Epidermal melanocyte (primary cell): ENCODE measurements at regions not wholly inside any gene's neighbourhood (a gene's known extent, or its start where the extent isn't known, plus 50 kb on each side); places are given as distances from the start of the nearest gene placed in this dataset.
"Not testable (repeated sequence)": the region's sequence is repeated elsewhere in the genome, so short reads cannot be mapped to it uniquely, and the experiment has no call there.

Experiments used
- DNase-seq: peaks from one replicate; pipeline ENCODE4 v3.0.0; 2011; ENCODE audit warnings: low spot score; ENCODE audit not compliant: insufficient read length

DNA sequence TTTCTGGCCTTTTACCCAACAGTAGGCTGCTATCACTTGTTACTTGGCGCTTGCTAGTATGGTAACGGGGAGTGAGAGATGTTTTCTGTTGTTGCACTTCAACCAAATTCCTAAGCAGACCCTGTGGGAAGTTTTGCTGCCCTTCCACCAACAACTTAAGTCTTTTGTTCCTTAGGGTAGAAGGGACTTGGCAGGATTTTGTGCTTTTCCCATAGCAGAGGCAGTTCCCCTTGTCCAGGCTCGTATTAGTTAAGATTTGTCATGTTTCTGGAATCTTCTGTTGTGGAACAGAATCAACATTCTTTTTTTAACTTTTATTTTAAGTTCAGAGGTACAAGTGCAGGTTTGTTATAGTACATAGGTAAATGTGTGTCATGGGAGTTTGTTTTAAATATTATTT, 73.2 kb upstream of the SGIP1 start:
- DNase-seq, result no peak

DNA sequence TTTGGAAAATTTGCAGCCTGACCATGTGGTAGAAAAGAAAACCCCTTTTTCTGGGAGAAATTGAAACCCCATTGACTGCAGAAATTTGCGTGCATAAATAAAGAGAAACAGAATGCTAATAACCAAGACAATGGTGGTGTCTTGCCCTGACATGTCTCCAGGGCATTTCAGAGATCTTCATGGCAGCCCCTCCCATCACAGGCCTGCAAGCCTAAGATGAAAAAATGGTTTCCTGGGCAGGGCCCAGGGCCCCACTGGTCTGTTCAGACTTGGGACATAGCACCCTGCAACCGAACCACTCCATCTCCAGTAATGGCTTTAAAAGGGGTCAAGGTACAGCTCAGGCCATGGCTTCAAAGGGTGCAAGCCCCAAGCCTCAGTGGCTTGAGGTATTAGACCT, 71.6 kb upstream of the SGIP1 start:
- DNase-seq, result no peak

DNA sequence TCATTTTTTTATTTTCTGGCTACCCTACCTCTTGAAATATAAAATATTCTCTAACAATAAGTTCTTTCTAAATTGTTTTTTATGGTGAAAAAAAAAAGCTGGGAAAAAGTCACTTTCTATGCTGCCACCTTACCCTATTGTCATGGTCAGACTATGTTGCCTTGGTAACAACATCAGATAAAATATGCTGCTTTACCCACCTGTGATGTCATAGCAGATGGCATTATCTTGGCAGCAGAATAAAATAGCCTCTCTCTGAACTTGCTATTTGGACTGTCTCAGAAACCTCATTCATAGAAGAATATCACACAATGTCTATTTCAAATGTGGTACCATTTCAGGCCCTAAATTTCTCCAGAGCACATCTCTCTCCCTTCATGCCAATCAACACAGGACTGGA, 69.6 kb upstream of the SGIP1 start:
- DNase-seq, result no peak

DNA sequence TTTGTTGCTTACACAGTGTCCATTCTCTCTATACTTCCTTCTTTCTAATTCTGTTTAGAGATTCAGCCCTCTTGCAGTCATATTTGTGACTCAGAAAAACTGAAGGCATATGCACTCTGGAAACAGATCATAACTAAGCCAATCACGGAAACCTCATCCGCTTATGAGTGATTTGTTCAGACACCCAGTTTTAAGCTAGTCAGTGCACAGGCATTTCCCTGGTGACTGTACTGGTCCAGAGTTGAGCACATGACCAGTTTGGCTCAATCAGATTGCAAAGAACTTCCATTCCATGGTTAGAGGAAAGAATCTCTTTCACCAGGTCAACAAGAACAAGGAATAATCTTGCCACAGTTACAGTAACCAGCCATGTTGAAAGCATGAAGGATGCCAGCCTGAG, 69.2 kb upstream of the SGIP1 start:
- DNase-seq, result peak; percentile 38

DNA sequence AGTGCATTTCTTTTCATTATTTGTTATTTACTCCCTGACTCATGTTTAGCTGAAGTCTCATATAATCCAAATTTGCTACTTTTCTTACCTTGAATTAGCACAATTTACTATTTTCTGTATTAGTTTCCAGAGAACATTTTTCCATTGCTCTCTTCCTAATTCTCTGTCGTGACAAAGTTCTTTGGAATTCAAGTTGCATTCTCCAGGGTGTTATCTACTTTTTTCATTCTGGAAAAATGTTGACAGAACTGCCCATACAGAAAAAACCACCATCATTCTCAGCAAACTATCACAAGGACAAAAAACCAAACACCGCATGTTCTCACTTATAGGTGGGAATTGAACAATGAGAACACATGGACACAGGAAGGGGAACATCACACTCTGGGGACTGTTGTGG, 67.3 kb upstream of the SGIP1 start:
- DNase-seq, result not testable (repeated sequence)

DNA sequence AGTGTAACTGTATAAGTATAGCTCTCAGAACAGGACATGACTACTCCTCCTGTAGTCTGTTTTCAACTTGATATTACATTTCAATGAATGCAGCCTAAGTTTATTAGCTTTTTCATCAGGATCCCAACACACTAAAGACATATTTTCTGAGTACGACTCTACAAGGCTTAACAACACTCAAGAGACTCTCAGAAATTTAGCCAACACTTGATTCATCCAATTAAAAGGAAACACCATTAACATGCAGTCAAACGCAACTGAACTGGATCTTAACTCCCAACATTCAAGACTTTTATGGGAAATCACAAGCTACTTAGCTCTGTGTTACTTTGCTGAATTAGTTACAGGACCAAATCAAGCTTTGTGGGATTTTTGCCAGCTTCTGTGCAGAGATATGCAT, 65.2 kb upstream of the SGIP1 start:
- DNase-seq, result no peak

DNA sequence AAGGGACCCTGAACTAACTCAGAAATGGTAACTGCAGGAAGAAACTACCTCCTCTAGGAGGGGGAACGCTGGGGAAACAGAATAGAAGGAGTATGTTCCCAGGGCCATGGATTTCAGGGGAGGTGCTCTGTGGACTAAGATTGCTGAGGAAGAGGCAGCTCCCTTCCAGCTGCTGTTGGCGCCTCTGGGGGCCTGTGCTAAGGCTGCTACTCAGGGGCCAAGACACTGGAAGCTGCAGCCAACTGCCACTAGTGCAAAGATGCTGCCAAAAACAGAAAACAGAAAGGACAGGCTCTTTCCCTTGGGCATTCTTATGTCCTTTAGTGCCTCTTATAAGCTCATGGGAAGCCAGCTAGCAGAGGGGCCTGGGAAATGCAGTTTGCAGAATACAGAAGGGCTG, 58.0 kb upstream of the SGIP1 start:
- no peak for DNase-seq

DNA sequence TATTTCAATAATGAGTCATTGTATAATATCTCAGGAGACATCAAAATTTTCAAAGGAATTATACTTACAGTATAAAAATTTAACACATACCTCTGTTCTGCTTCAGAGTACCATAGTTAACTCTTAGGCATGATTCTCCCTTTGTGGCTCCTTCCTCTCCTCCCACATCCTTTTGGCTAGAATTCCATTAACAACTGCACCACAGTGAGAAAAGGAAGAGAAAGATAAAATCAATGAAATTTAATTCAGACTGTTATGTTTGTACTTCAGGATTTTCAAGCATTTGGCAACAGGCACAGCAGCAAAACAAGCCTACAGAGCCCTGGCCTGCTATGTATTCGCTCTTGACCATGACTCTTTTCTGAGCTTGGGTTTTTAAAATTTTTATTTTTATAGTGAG, 57.2 kb upstream of the SGIP1 start:
- DNase-seq, result no peak

DNA sequence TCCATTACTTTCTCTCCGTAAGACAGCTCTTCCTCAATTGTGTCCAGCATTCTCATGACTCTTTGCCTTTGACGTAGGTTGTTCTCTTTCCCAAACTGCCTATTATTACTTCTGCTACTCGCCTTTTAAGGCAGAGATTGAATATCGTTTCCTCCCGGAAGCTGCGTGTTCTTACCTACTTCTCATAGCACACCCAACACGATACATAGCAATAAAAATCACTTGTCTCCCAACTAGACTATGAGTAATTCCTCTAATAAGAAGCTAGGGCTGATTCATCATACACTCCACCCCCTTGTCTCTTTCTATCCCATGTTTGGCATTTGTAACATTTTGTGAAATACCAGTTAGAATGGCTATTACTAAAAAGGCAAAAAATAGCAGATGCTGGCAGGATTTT, 55.8 kb upstream of the SGIP1 start:
- DNase-seq, result no peak

DNA sequence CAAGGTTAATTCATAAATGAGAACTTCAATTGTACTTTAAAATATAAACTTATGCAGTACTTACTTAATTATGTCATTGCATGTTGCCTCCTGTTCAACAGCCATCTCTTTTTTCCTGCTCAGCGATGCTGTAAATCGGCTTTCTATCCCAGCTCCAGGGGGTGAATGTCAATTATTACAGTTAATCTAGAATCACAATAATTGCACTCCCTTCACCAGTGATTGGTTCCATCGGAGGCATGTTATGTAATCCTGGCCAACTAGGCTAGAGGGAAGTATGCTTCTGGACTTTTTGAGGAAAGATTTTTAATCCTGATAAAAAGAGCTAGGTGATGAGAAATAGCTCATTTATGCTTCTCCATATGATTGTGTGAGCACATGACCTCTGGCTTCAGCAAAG, 53.8 kb upstream of the SGIP1 start:
- no peak for DNase-seq

DNA sequence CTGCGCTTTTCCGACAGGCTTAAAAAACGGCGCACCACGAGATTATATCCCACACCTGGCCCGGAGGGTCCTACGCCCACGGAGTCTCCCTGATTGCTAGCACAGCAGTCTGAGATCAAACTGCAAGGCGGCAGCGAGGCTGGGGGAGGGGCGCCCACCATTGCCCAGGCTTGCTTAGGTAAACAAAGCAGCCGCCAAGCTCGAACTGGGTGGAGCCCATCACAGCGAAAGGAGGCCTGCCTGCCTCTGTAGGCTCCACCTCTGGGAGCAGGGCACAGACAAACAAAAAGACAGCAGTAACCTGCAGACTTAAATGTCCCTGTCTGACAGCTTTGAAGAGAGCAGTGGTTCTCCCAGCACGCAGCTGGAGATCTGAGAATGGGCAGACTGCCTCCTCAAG, 52.7 kb upstream of the SGIP1 start:
- not testable (repeated sequence) for DNase-seq
